SK-N-SH (cell line): ENCODE measurements at regions not wholly inside any gene's neighbourhood (a gene's known extent, or its start where the extent isn't known, plus 50 kb on each side); places are given as distances from the start of the nearest gene placed in this dataset.

Source experiments
- CTCF ChIA-PET: fragments of 300-600, 350-600 bp; formaldehyde crosslinking; extraction: SDS; loops from one replicate; lab custom pipeline; 2021; lab: Yijun Ruan, JAX
- POLR2A ChIA-PET: fragments of 350-600 bp; sonication (Branson Sonifier 250); formaldehyde crosslinking; extraction: SDS; loops from one replicate; lab custom pipeline; 2020; ENCODE audit warnings: antibody characterized with exemption, inconsistent platforms; lab: Yijun Ruan, JAX
- DNase-seq: peaks from one replicate; pipeline ENCODE4 v3.0.0; 2012
- H2AFZ ChIP-seq: fragments of 200-600 bp; sonication (generic); 2 replicates; pipeline ENCODE4 v1.8.1; 2016; ENCODE audit warnings: antibody characterized with exemption, mild to moderate bottlenecking, low read depth
- H3F3A ChIP-seq: fragments of 200-600 bp; sonication (generic); replicated peaks from 2 replicates; pipeline ENCODE3; 2016; ENCODE audit warnings: antibody characterized with exemption, mild to moderate bottlenecking; ENCODE audit not compliant: insufficient read depth
- H3K27ac ChIP-seq, 2 experiments: fragments of 200-500 bp in 1 of 2; fragments of 200-600 bp in 1 of 2; sonication (Bioruptor generic) in 1 of 2; sonication (generic), shearing (Covaris generic) in 1 of 2; 2 replicates each; pipeline versions ENCODE4 v1.5.1 to v1.6.1; 2014 to 2016; ENCODE audit warnings: low read depth in 2 of 2, inconsistent platforms in 1 of 2, low read length in 1 of 2, mild to moderate bottlenecking in 1 of 2, mixed read lengths in 1 of 2
- H3K27me3 ChIP-seq: fragments of 200-600 bp; sonication (generic), shearing (Covaris generic); 2 replicates; pipeline ENCODE4 v1.6.1; 2016; ENCODE audit warnings: mixed run types; ENCODE audit not compliant: insufficient read depth
- H3K36me3 ChIP-seq, 2 experiments: fragments of 200-500 bp in 1 of 2; fragments of 200-600 bp in 1 of 2; sonication (Bioruptor generic) in 1 of 2; sonication (generic) in 1 of 2; replicated peaks in 1 of 2; 2 replicates each; pipeline versions ENCODE3 to v1.5.1; 2014 to 2016; ENCODE audit warnings: low read length in 1 of 2, mild to moderate bottlenecking in 1 of 2; ENCODE audit not compliant: insufficient read depth in 2 of 2, control insufficient read depth in 1 of 2
- H3K4me1 ChIP-seq, 2 experiments: fragments of 200-500 bp in 1 of 2; fragments of 200-600 bp in 1 of 2; sonication (Bioruptor generic) in 1 of 2; sonication (generic), shearing (Covaris generic) in 1 of 2; 2 replicates each; pipeline versions ENCODE4 v1.5.1 to v1.6.1; 2014 to 2016; ENCODE audit warnings: low read depth in 1 of 2, low read length in 1 of 2, mixed run types in 1 of 2; ENCODE audit not compliant: insufficient read depth in 2 of 2, control insufficient read depth in 1 of 2
- H3K4me2 ChIP-seq: fragments of 200-600 bp; sonication (generic), shearing (Covaris generic); 2 replicates; pipeline ENCODE4 v1.6.1; 2017; ENCODE audit warnings: mixed run types
- H3K4me3 ChIP-seq, 2 experiments: fragments of 200-500 bp in 1 of 2; fragments of 200-600 bp in 1 of 2; sonication (Bioruptor generic) in 1 of 2; sonication (generic), shearing (Covaris generic) in 1 of 2; 2 replicates each; pipeline versions ENCODE4 v1.5.1 to v1.8.1; 2014 to 2016; ENCODE audit warnings: low read depth in 2 of 2, inconsistent platforms in 1 of 2, low read length in 1 of 2, mild to moderate bottlenecking in 1 of 2, mixed read lengths in 1 of 2, moderate library complexity in 1 of 2
- H3K79me2 ChIP-seq: fragments of 200-600 bp; sonication (generic); 2 replicates; pipeline ENCODE4 v1.8.1; 2017; ENCODE audit warnings: mild to moderate bottlenecking; ENCODE audit not compliant: insufficient read depth
- H3K9ac ChIP-seq: fragments of 200-600 bp; sonication (generic); 2 replicates; pipeline ENCODE4 v1.6.1; 2017; ENCODE audit warnings: mixed run types
- H3K9me2 ChIP-seq: fragments of 200-600 bp; sonication (generic); 2 replicates; pipeline ENCODE4 v1.6.1; 2017; ENCODE audit warnings: mixed run types
- H3K9me3 ChIP-seq: fragments of 200-600 bp; sonication (generic); 2 replicates; pipeline ENCODE4 v1.6.1; 2017; ENCODE audit warnings: mixed run types, mild to moderate bottlenecking, moderate library complexity
- H4K20me1 ChIP-seq: fragments of 200-600 bp; sonication (generic); 2 replicates; pipeline ENCODE4 v1.6.1; 2017; ENCODE audit warnings: mild to moderate bottlenecking, mixed run types; ENCODE audit not compliant: insufficient read depth
- CHD2 ChIP-seq: fragments of 150-350 bp; IDR thresholded peaks from 2 replicates; pipeline ENCODE4 v1.6.1; 2018; ENCODE audit warnings: low read length; ENCODE audit not compliant: partially characterized antibody
- ELF1 ChIP-seq: IDR thresholded peaks from 2 replicates; pipeline ENCODE4 v1.4.0; 2012
- EP300 ChIP-seq, 2 experiments: IDR thresholded peaks; 2 replicates each; pipeline versions ENCODE4 v1.4.0 to v1.6.1; 2012; ENCODE audit warnings: borderline replicate concordance in 1 of 2, low read depth in 1 of 2, low read length in 1 of 2
- FOSL2 ChIP-seq: IDR thresholded peaks from 2 replicates; pipeline ENCODE4 v1.4.0; 2012; ENCODE audit warnings: low read depth, mild to moderate bottlenecking, moderate library complexity, borderline replicate concordance
- FOXJ3 ChIP-seq: sonication (generic); formaldehyde crosslinking; IDR thresholded peaks from 2 replicates; pipeline ENCODE4 v1.5.1; 2020; ENCODE audit warnings: mild to moderate bottlenecking, missing genetic modification reagents
- FOXM1 ChIP-seq: IDR thresholded peaks from 2 replicates; pipeline ENCODE4 v1.4.0; 2012; ENCODE audit warnings: low read depth, mild to moderate bottlenecking
- GATA2 ChIP-seq: sonication (generic); formaldehyde crosslinking; IDR thresholded peaks from 2 replicates; pipeline ENCODE4 v1.5.0; 2020; ENCODE audit warnings: mild to moderate bottlenecking, missing genetic modification reagents
- MEF2A ChIP-seq: IDR thresholded peaks from 2 replicates; pipeline ENCODE4 v1.4.0; 2012; ENCODE audit warnings: low read depth, borderline replicate concordance
- MXI1 ChIP-seq: IDR thresholded peaks from 2 replicates; pipeline ENCODE4 v1.6.1; 2012; ENCODE audit warnings: mild to moderate bottlenecking, low read depth, low read length, improper control_type of control experiment
- RFX5 ChIP-seq: IDR thresholded peaks from 2 replicates; pipeline ENCODE4 v1.6.1; 2012; ENCODE audit warnings: mild to moderate bottlenecking, improper control_type of control experiment, low read length
- RXRA ChIP-seq: IDR thresholded peaks from 2 replicates; pipeline ENCODE4 v1.4.0; 2012; ENCODE audit warnings: low read depth, mild to moderate bottlenecking, borderline replicate concordance
- SMC3 ChIP-seq: IDR thresholded peaks from 2 replicates; pipeline ENCODE4 v1.6.1; 2012; ENCODE audit warnings: low read depth, low read length, improper control_type of control experiment
- TAF1 ChIP-seq: IDR thresholded peaks from 2 replicates; pipeline ENCODE4 v1.6.1; 2012; ENCODE audit warnings: low read depth, mild to moderate bottlenecking, low read length, moderate library complexity, borderline replicate concordance
- TCF12 ChIP-seq: IDR thresholded peaks from 2 replicates; pipeline ENCODE4 v1.4.0; 2012
- TEAD4 ChIP-seq: IDR thresholded peaks from 2 replicates; pipeline ENCODE4 v1.4.0; 2012; ENCODE audit warnings: mild to moderate bottlenecking, borderline replicate concordance; ENCODE audit not compliant: insufficient read depth
- WGBS: methylation state at CpG from one replicate; pipeline ENCODE4 v1.1.6; 2017; ENCODE audit warnings: low lambda C conversion rate; 5-methylcytosine and 5-hydroxymethylcytosine counted together
- TF ChIP-seq, protein P1 (sequence below): fragments of 150-350 bp; IDR thresholded peaks from 2 replicates; pipeline ENCODE4 v1.6.1; 2017; ENCODE audit warnings: antibody characterized with exemption, low read length, low read depth, borderline replicate concordance
- TF ChIP-seq, protein P2 (sequence below): IDR thresholded peaks from 2 replicates; pipeline ENCODE4 v1.6.1; 2012; ENCODE audit warnings: mild to moderate bottlenecking, low read depth, low read length, moderate library complexity

DNA sequence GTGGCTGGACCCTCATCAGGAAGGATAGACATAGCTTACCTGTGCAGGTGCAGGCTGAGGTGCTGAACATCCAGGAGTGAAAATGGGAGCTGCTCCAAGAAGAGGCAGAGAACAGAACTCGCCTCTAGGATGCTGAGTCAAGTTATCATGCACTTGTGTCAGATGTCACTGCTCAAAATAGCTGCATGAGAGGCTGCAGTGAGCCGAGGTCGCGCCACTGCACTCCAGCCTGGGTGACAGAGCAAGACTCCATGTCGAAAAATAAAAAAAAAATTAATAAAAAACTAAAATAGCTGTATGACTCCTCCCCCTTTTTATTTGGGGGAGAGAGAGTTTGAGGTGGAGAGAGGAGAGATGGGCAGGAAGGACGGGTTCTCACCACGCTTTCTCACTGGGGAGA is 148.8 kb downstream of the FOXL1 start:
- H3K9me3 ChIP-seq: no peaks in the 10 kb centered on the region
- no peaks in the 10 kb centered on the region for H4K20me1 ChIP-seq
- no peak overlapping the region for H3K4me3 ChIP-seq
- H3K27ac ChIP-seq: no peak overlapping the region
- no peak overlapping the region for H3K9ac ChIP-seq
- WGBS: 16% methylated on average over 7 of the region's 7 CpGs
- no peaks in the 10 kb centered on the region for H3F3A ChIP-seq
- no peaks in the 10 kb centered on the region for H3K4me1 ChIP-seq
- POLR2A ChIA-PET: no interaction called here
- CTCF ChIA-PET: no interaction called here
- H3K36me3 ChIP-seq: no peaks in the 10 kb centered on the region
- H3K79me2 ChIP-seq: no peaks in the 10 kb centered on the region
- no peak overlapping the region for H2AFZ ChIP-seq
- no peak for DNase-seq
- TF ChIP-seq FOSL2: no peak
- TF ChIP-seq, protein P1, sequence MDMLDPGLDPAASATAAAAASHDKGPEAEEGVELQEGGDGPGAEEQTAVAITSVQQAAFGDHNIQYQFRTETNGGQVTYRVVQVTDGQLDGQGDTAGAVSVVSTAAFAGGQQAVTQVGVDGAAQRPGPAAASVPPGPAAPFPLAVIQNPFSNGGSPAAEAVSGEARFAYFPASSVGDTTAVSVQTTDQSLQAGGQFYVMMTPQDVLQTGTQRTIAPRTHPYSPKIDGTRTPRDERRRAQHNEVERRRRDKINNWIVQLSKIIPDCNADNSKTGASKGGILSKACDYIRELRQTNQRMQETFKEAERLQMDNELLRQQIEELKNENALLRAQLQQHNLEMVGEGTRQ: no peak
- TF ChIP-seq MXI1: no peak
- TF ChIP-seq MEF2A: no peak
- TF ChIP-seq RFX5: no peak
- TF ChIP-seq ELF1: no peak
- no peak for TF ChIP-seq TAF1
- TF ChIP-seq TEAD4: no peak
- TF ChIP-seq TCF12: no peak
- TF ChIP-seq RXRA: no peak
- no peak for TF ChIP-seq FOXM1
- TF ChIP-seq EP300 (IDR thresholded peaks at IDR 0.05; ENCODE audit: borderline replicate concordance in 1 of 2, low read depth in 1 of 2, low read length in 1 of 2): no peak
- TF ChIP-seq CHD2: no peak
- no peak for TF ChIP-seq GATA2 (CRISPR knock-in tag)
- no peak for TF ChIP-seq FOXJ3 (CRISPR knock-in tag)
- no peak for TF ChIP-seq SMC3
- TF ChIP-seq, protein P2, sequence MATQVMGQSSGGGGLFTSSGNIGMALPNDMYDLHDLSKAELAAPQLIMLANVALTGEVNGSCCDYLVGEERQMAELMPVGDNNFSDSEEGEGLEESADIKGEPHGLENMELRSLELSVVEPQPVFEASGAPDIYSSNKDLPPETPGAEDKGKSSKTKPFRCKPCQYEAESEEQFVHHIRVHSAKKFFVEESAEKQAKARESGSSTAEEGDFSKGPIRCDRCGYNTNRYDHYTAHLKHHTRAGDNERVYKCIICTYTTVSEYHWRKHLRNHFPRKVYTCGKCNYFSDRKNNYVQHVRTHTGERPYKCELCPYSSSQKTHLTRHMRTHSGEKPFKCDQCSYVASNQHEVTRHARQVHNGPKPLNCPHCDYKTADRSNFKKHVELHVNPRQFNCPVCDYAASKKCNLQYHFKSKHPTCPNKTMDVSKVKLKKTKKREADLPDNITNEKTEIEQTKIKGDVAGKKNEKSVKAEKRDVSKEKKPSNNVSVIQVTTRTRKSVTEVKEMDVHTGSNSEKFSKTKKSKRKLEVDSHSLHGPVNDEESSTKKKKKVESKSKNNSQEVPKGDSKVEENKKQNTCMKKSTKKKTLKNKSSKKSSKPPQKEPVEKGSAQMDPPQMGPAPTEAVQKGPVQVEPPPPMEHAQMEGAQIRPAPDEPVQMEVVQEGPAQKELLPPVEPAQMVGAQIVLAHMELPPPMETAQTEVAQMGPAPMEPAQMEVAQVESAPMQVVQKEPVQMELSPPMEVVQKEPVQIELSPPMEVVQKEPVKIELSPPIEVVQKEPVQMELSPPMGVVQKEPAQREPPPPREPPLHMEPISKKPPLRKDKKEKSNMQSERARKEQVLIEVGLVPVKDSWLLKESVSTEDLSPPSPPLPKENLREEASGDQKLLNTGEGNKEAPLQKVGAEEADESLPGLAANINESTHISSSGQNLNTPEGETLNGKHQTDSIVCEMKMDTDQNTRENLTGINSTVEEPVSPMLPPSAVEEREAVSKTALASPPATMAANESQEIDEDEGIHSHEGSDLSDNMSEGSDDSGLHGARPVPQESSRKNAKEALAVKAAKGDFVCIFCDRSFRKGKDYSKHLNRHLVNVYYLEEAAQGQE: no peak
- TF ChIP-seq, all 33 proteins: peak for 0
- H3K4me2 ChIP-seq: no peak overlapping the region
- H3K27me3 ChIP-seq: no peaks in the 10 kb centered on the region
- H3K9me2 ChIP-seq: no peaks in the 10 kb centered on the region
